NCI-H146 treated with DMSO at 0.1 percent for 48 hours (cell line): ENCODE measurements at regions not wholly inside any gene's neighbourhood (a gene's known extent, or its start where the extent isn't known, plus 50 kb on each side); places are given as distances from the start of the nearest gene placed in this dataset.

Experiments used
- DNase-seq: peaks from one replicate; lab custom pipeline; 2025; ENCODE audit not compliant: unreplicated experiment; lab: John Stamatoyannopoulos, UW

- no peak for DNase-seq
Observed at GRCh38 chr7:17477182-17477581, 178.7 kb downstream of the AHR start.

GRCh38 chr7:17481118-17481517 lies 182.7 kb downstream of the AHR start:
- no peak for DNase-seq

GRCh38 chr7:17485368-17485767 lies 186.9 kb downstream of the AHR start:
- peak; percentile 67 for DNase-seq

GRCh38 chr7:17485904-17486303 lies 187.5 kb downstream of the AHR start:
- DNase-seq = no peak

- no peak for DNase-seq
Observed at GRCh38 chr7:17486835-17487234, 188.4 kb downstream of the AHR start.

GRCh38 chr7:17487343-17487742 lies 188.9 kb downstream of the AHR start:
- no peak for DNase-seq

GRCh38 chr7:17488829-17489228 lies 190.4 kb downstream of the AHR start:
- DNase-seq = peak; percentile 93

GRCh38 chr7:17489961-17490360 lies 191.5 kb downstream of the AHR start:
- no peak for DNase-seq

GRCh38 chr7:17490825-17491224 lies 192.4 kb downstream of the AHR start:
- DNase-seq = no peak

GRCh38 chr7:17492437-17492836 lies 194.0 kb downstream of the AHR start:
- DNase-seq = no peak

- DNase-seq = no peak
Observed at GRCh38 chr7:17493446-17493845, 195.0 kb downstream of the AHR start.

- no peak for DNase-seq
Observed at GRCh38 chr7:17495655-17496394, 197.4 kb downstream of the AHR start.

- DNase-seq = no peak
Observed at GRCh38 chr7:17497136-17497535, 198.7 kb downstream of the AHR start.

GRCh38 chr7:17497549-17498167 lies 199.2 kb downstream of the AHR start:
- DNase-seq = no peak

GRCh38 chr7:17498230-17498629 lies 199.8 kb downstream of the AHR start:
- no peak for DNase-seq

GRCh38 chr7:17500736-17501135 lies 202.3 kb downstream of the AHR start:
- DNase-seq = no peak

- no peak for DNase-seq
Observed at GRCh38 chr7:17501441-17502212, 203.2 kb downstream of the AHR start.

GRCh38 chr7:17502213-17503060 lies 204.0 kb downstream of the AHR start:
- peak; percentile 88 for DNase-seq

- peak; percentile 23 for DNase-seq
Observed at GRCh38 chr7:17506095-17506494, 207.6 kb downstream of the AHR start.

- DNase-seq = no peak
Observed at GRCh38 chr7:17506596-17506995, 208.1 kb downstream of the AHR start.

- DNase-seq = no peak
Observed at GRCh38 chr7:17507717-17508116, 209.3 kb downstream of the AHR start.
